Epithelial cell of proximal tubule (primary cell): ENCODE measurements at regions not wholly inside any gene's neighbourhood (a gene's known extent, or its start where the extent isn't known, plus 50 kb on each side); places are given as distances from the start of the nearest gene placed in this dataset.

Experiments
- DNase-seq: peaks from one replicate; pipeline ENCODE4 v3.0.0-alpha.2; 2011; ENCODE audit warnings: low read depth
- H3K4me3 ChIP-seq: 2 replicates; pipeline ENCODE4 v1.5.1; 2011; ENCODE audit warnings: low read depth, mild to moderate bottlenecking, low read length
- TF ChIP-seq, protein P1 (sequence below): conservative IDR thresholded peaks from 2 replicates; pipeline ENCODE4 v1.5.1; 2012; ENCODE audit warnings: low read depth, mild to moderate bottlenecking, low read length

- TF ChIP-seq, protein P1, sequence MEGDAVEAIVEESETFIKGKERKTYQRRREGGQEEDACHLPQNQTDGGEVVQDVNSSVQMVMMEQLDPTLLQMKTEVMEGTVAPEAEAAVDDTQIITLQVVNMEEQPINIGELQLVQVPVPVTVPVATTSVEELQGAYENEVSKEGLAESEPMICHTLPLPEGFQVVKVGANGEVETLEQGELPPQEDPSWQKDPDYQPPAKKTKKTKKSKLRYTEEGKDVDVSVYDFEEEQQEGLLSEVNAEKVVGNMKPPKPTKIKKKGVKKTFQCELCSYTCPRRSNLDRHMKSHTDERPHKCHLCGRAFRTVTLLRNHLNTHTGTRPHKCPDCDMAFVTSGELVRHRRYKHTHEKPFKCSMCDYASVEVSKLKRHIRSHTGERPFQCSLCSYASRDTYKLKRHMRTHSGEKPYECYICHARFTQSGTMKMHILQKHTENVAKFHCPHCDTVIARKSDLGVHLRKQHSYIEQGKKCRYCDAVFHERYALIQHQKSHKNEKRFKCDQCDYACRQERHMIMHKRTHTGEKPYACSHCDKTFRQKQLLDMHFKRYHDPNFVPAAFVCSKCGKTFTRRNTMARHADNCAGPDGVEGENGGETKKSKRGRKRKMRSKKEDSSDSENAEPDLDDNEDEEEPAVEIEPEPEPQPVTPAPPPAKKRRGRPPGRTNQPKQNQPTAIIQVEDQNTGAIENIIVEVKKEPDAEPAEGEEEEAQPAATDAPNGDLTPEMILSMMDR: no peak
Observed at GRCh38 chr5:89232139-89232603, 349.2 kb upstream of the MEF2C start.

DNA sequence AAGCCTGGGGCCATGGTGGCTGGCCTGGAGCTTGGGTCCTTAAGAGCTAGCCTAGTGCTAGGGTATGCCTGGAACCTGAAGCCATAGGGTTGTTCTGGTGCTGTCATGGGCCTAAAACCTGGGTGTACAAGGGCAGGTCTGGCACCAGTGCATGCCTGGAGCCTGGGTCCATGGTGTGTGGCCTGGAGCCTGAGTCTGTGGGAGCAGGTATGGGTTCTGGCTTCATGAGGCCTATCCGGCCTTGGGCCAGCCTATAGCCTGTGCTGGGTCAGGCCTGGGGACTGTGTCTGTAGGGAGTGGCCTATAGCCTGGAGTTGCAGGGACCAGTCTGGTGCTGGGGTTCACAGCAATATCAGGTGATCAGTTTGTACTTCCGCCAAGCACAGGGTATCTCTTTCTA lies 347.2 kb upstream of the MEF2C start:
- DNase-seq: no peak
- no peak overlapping the region for H3K4me3 ChIP-seq
- TF ChIP-seq, protein P1: no peak

More at GRCh38 chr5:89232139-89232603, 349.2 kb upstream of the MEF2C start:
- no peak overlapping the region for H3K4me3 ChIP-seq
- no peak for DNase-seq

- TF ChIP-seq, protein P1: no peak
- no peak overlapping the region for H3K4me3 ChIP-seq
- no peak for DNase-seq
Observed at GRCh38 chr5:89229331-89230070, 346.5 kb upstream of the MEF2C start.

DNA sequence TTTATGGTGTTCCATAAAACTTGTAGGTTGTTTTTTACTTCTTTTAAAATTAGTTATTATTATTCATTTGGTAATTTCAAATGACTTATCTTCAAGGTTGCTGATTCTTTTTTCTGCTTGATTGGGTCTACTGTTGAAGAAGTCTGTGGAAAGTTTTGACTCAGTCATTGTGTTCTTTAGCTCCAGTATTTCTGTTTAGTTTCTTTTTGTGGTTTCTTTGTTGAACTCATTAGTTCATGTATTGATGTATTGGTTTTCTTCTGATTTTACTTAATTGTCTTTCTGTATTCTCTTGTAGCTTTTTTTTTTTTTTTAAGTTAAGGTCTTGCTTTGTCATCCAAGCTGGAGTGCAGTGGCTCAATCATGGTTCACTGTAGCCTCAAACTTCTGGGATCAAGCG lies 345.4 kb upstream of the MEF2C start:
- TF ChIP-seq, protein P1: no peak
- H3K4me3 ChIP-seq: no peak overlapping the region
- DNase-seq: no peak

GRCh38 chr5:89218364-89218763 lies 335.4 kb upstream of the MEF2C start:
- TF ChIP-seq, protein P1: no peak
- no peak overlapping the region for H3K4me3 ChIP-seq
- DNase-seq: no peak

DNA sequence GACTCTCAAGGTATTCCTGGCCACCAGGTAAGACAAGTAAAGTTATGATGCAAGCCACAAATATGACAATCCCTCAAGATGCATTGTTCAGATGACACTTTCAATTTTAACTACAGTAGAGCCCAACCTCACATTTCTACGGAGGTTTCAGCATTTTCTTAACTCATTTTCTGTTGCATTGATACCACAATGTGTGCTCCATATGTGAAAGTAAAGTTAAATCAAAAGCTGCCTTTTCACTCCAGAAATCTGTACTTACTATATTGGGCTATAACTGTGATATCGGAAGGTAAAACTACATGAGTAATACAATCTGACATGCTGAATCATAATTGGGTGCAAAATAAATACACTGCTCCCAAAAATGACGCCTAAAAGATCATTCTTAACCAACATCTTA lies 333.6 kb upstream of the MEF2C start:
- H3K4me3 ChIP-seq: no peak overlapping the region
- no peak for DNase-seq
- TF ChIP-seq, protein P1: no peak

GRCh38 chr5:89213573-89213972 lies 330.6 kb upstream of the MEF2C start:
- peak; percentile 13 for DNase-seq
- TF ChIP-seq, protein P1: no peak

More at GRCh38 chr5:89213573-89213972, 330.6 kb upstream of the MEF2C start:
- H3K4me3 ChIP-seq: no peak overlapping the region
